ENCODE measurements at regions not wholly inside any gene's neighbourhood (a gene's known extent, or its start where the extent isn't known, plus 50 kb on each side); places are given as distances from the start of the nearest gene placed in this dataset.

- TF ChIP-seq EZH2 (IDR thresholded peaks at IDR 0.05; ENCODE audit: insufficient read depth, poor library complexity, severe bottlenecking): no peak
- no peak for TF ChIP-seq EZH2phosphoT487 (IDR thresholded peaks at IDR 0.05; ENCODE audit: insufficient read depth, low read depth)
Observed at GRCh38 chr4:184283659-184284335, 66.1 kb upstream of the ENPP6 start.

Measured in GM23248 (cell line).